HG02623 (cell line): ENCODE measurements at regions not wholly inside any gene's neighbourhood (a gene's known extent, or its start where the extent isn't known, plus 50 kb on each side); places are given as distances from the start of the nearest gene placed in this dataset.
"Not testable (repeated sequence)": the region's sequence is repeated elsewhere in the genome, so short reads cannot be mapped to it uniquely, and the experiment has no call there.

Source experiments
- ATAC-seq: cut with Tn5 transposase; IDR thresholded peaks from one replicate; pipeline ENCODE4 v1.9.1; 2021; ENCODE audit warnings: moderate library complexity; ENCODE audit not compliant: unreplicated experiment

DNA sequence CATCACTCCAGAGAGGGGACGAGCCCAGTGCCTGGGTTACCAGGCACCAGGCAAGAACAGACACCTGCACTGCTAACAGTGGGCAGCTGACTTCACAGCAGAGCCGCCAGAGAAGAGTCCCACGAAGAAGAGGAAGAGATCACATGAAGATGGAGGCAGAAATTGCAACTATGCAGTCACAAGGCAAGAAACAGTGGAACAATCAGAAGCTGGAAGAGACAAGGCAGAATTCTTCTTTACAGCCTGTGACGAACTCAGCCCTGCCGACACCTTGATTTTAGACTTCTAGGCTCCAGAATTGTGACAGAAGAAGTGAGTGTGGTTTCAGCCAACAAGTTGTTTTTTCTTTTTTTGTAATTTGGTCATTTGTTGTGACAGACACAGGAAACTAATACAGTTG is 59.2 kb downstream of the IL12A start:
- no peak for ATAC-seq

DNA sequence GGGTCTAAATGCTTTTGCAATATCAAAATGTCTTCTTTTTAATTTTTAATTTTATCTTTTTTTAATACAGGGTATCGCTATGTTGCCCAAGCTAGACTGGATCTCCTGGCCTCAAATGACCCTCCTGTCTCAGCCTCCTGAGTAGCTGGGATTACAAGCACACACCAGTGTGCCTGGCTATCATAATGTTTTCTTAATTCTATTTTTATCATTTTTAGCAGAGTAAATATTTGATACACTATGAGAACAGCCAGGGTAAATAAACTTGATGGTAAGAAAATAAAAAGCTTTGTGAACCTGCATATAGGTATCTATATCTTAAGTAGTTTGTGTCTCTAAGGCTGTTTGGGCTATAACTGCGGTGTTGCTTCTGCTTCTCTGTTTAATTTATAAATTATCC is 60.4 kb downstream of the IL12A start:
- ATAC-seq, result no peak

DNA sequence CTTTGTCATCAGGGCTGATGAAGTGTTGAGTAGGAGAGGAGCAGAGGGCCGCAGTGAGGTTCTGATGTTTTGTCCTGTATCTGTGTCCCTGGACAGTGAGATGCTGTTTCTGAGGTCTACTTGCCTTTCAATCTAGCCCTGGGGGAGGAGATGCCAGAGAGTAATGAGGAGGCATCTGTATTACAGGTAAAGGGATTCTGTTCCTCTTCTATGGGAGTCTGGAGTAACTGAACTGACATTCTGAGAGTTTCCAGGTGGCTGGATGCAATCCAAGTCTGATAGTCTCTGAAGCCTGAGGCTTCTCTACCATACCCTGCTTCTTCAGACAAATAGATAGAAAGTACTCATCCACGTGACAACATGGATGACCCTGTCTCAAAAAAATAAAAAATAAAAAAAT is 60.9 kb downstream of the IL12A start:
- no peak for ATAC-seq

DNA sequence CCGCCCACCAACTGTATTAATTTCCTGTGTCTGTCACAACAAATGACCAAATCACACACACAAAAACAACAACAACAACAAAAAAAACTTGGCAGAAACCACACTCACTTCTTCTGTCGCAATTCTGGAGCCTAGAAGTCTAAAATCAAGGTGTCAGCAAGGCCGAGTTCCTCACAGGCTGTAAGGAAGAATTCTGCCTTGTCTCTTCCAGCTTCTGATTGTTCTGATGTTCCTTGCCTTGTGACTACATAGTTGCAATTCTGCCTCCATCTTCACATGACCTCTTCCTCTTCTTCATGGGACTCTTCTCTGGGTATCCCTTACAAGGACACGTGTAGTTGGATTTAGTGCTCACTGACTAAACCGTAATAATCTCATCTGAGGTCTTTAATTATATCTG is 61.4 kb downstream of the IL12A start:
- ATAC-seq, result no peak

DNA sequence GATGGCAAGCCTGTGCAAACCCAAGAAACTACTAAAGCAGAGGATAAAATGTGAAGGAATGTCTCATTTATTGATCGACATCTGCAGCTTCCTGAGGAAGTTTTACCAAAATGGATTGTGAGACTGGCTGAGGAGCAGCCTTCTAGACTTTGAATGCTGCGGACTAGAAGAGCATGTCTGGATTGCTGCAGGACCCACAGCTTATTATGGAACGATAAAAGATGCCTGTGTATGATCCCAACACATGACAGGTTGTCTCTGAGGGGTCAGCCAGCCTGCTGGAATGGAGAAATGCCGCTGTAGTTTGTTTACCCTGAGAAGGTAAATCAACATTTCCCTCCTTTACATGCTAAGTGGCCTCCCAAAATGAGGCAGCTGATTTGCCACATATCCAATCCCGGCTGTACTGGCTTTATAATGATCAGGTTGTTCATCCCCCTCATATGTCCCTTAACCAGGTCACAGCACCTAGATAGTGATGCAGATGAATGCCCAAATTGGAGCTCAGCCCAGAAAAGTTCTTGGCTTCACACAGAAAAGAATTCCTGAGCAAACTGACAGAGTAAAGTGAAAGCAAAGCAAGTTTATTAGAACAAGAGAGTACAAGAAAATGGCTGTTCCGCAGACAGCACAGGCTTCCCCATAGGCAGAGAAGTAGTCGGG is 63.9 kb downstream of the IL12A start:
- ATAC-seq, result no peak

DNA sequence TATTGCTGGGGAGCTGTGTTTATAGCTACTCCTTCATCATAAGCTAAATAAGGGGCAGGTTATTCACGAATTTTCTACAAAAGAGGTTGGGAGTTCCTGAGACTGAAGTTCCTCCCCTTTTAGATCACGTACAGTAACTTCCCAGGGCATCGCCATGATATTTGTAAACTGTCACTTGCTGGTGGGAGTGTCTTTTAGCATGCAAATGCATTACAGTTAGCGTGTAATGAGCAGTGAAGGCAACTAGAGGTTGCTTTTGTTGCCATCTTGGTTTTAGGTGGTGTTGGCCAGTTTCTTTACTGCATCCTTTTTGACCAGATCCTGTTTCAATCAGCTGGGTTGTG is 64.4 kb downstream of the IL12A start:
- ATAC-seq, result no peak

DNA sequence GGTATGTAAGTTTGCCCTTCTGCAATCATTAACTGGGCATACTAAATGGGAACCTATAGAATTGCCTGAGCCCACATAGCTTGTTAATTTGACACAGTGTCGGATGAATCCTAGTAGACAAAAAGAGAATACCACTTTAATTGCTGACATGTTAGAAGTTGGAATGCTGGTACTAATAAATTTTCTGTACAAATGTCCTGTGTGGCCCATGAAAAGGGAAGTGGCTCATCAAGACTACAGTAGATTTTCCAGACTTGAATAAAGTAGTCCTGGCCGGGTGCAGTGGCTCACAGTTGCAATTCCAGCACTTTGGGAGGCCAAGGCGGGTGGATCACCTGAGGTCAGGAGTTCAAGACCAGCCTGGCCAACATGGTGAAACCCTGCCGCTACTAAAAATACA is 66.2 kb downstream of the IL12A start:
- not testable (repeated sequence) for ATAC-seq

DNA sequence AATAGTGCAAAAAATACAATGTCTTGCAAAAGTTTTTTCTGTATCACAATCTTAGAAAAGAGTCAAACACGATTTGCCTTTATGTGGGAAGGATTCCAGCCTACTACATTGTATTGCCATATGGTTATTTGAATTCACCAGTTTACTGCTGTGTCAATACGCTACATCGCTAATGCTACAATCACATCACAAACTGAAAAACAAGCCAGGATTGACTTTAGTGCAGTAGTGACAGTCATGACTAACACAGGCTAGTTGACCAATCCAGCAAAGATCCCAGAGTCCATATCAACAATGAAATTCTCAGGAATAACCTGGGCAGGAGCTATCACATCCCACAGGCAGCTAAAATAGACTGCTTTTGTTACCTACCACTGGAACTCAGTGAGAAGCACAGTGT is 67.0 kb downstream of the IL12A start:
- no peak for ATAC-seq

DNA sequence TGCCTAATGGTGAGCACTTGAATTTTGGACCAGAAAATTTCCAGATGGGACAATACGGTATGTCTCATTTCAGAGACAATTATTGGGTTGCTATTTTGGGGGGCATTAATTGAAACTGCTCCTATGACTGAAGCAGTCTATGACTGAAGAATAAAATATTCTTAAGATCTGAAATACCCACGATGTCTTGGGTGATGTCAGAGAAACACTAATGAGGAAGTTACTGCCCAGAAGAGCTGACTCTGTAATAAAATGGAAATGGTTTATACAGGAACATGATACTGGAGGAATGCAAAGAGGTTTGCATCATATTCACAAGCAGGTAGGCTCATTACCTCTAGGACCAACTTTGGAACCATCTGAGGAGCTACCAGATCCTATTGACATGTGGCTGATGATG is 68.7 kb downstream of the IL12A start:
- no peak for ATAC-seq

DNA sequence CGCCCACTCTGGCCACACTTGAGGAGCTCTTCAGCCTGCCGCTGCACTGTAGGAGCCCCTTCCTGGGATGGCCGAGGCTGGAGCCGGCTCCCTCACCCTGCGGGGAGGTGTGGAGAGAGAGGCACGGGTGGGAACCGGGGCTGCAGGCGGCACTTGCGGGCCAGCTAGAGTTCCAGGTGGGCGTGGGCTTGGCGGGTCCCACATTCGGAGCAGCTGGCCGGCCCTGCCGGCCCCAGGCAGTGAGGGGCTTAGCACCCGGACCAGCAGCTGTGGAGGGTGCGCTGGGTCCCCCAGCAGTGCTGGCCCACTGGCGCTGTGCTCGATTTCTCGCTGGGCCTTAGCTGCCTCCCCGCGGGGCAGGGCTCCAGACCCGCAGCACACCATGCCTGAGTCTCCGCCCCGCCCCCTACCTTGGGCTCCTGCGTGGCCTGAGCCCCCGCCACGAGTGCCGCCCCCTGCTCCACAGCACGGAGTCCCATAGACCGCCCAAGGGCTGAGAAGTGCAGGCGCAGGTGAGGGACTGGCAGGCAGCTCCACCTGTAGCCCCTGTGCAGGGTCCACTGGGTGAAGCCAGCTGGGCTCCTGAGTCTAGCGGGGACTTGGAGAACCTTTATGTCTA is 71.9 kb downstream of the IL12A start:
- no peak for ATAC-seq

DNA sequence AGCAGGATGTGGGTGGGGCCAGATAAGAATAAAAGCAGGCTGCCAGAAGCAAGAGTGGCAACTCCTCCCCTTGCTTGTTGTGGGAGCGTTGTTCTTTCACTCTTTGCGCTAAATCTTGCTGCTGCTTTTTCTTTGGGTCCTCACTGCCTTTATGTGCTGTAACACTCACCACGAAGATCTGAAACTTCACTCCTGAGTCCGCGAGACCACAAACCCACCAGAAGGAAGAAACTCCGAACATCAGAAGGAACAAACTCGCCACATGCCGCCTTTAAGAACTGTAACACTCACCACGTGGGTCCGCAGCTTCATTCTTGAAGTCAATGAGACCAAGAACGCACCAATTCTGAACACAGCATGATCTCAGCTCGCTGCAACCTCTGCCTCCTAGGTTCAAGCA is 72.9 kb downstream of the IL12A start:
- no peak for ATAC-seq

DNA sequence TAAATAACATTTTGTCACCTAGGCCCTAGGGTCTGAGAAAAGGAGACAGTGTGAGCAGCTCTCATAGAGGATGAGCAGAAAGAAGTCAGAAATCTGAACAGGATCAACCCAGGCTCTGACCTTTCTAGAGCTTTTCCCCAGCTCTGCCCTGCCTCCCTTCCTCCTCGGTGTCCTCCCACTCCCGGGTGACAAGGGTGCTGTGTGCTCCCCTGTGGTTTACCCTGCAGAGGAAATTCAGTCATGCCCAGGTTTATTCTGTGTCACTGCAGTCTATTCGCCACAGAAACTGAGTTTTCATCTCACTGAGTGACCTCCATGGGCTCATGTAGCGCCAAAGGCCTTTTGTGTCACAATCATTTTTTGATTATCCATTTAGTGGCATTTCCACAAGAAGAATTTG is 76.6 kb downstream of the IL12A start:
- ATAC-seq, result no peak

DNA sequence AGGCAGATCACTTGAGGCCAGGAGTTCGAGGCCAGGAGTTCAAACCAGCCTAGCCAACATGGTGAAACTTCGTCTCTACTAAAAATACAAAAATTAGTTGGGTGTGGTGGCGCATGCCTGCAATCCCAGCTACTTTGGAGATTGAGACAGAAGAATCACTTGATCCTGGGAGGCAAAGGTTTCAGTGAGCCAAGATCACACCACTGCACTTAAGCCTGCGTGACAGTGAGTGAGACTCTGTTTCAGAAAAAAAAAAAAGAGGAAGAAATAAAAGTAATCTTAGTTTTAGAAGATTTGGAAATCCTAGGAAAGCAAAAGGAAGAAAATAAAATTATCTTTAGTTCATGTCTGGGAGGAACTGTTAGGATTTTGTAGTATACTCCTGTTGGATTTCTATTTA is 77.2 kb downstream of the IL12A start:
- no peak for ATAC-seq

DNA sequence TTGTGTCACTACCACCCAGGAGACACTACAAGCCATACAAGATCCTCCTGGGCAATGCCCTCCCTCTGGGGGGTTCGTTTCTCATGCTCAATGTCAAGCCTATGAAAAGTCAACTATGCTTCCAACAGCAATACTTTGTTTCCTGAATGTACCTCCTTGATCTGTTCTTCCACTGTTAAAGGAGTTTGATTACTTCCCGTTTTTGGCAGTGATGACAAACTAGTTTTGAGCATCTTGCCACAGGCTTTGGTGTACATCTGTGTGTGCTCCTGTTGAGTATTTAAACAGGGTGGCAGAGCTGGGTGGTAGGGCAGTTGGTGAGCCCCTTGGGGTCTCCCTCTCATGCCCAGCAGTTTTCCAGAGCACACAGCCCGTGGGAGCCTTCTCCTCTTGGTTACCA is 81.4 kb downstream of the IL12A start:
- ATAC-seq, result no peak

DNA sequence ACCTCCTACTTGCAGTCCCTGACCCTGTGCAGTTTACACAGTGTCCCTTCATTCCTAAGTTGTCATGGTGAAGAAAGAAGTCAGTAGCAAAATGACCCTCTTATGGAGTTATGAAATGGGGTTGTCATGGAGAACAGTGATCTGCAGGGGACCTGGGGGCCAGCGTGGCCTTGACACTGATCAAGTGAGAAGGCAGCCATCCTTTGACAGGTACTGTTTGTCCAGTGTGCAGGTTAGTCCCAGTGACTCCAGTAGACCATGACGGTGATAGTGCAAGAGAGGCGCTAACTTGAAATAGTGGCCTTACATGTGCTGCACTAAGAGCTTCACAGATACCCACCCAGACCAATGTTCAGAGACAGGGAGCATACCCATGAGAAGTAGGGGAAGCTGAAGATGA is 87.9 kb downstream of the IL12A start:
- no peak for ATAC-seq

DNA sequence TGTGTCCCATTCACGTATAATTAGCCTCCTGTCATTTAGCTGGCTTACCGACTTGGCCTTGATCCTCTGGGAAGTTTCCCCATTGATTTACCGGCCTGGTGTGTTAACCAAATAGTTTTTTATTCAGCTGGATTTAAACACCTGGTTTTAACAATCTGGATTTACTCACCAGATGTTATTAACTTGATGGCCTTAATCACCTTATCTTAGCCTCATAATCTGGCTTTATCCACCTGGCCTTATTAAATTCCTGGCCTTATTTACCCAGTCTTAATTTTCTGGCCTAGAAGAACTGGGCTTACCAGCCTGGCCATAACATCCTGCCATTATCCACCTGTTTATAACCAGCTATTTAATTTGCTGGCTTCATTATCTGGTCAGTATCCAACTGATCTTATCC is 89.9 kb downstream of the IL12A start:
- no peak for ATAC-seq

DNA sequence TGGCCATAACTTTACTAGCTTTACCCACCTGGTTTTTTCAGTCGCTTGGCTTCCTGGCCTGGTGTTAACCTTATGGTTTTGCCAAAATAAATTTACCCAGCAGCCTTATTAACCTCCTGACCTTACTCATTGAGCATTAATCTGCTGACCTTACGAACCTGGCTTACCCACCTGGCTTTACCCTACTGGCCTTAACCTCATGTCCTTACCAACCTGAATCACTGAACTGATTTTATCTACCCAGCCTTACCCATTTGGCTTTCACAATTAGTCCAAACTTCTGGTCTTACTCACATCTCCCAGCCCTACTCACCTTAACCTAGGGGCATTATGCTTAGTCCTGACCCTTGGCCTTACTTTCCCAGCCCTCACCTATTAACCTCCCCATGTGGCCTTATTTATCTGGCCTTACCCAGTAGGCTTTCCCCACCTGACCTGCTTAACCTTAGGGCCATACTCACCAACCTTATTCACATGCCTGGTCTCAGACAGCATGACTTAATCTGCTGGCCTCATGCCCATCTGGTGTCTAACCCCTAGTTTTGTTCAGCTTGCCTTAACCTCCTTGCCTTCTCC is 93.4 kb downstream of the IL12A start:
- no peak for ATAC-seq

DNA sequence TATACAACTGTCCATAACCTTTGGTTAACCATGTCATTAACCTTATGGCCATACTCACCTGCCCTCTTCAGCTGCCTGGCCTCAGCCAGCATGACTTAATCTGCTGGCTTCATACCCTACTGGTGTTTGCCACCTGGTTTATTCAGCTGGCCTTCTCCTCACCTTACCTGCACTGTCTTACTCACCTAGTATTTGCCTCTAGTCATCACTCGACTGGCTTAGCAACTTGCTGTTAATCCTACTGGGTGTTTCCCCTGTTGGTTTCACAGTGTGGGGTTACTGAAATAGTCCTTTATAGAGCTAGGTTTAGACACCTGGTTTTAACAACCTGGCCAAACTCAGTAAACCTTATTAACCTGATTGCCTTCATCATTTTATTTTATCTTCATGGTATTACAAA is 96.4 kb downstream of the IL12A start:
- no peak for ATAC-seq

DNA sequence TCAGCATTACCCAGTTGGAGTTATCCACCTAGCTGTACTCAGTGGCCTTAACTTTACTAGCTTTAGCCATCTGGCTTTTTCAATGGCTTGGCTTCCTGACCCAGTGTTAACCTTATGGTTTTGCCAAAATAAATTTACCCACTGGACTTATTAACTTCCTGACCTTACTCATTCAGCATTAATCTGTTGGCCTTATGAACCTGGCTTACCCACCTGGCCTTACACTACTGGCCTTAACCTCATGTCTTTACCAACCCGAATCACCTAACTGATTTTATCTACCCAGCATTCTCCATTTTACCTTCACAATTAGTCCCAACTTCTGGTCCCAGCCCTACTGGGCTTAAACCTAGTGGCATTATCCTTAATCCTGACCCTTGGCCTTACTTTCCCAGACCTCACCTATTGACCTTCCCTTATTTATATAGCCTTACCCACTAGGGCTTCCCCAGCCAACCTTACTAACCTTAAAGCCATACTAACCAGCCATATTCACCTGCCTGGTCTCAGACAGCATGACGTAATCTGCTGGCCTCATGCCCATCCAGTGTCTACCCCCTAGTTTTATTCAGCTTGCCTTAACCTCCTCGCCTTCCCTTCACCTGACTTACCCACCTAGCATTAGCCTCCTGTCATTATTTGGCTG is 100.0 kb downstream of the IL12A start:
- ATAC-seq, result no peak

DNA sequence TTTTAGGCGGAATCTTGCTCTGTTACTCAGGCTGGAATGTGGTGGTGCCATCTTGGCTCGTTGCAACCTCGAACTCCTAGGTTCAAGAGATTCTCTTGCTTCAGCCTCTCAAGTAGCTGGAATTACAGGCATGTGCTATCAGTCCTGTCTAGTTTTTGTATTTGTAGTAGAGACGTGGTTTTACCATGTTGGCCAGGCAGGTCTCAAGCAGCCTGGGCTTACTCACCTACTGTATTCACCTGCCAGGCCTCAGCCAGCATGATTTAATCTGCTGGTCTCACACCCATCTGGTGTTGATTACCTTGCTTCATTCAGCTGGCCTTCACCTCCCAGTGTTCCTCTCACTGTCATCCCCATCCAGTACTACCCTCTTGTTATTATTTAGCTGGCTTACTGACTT is 102.0 kb downstream of the IL12A start:
- no peak for ATAC-seq

DNA sequence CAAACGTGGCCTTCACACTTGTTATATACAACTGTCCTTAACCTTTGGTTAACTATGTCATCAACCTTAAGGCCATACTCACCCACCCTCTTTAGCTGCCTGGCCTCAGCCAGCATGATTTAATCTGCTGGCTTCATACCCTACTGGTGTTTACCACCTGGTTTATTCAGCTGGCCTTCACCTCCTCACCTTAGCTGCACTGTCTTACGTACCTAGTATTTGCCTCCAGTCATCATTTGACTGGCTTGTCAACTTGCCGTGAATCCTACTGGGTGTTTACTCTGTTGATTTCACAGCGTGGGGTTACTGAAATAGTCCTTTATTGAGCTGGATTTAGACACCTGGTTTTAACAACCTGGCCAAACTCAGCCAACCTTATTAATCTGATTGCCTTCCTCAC is 102.8 kb downstream of the IL12A start:
- ATAC-seq, result no peak

DNA sequence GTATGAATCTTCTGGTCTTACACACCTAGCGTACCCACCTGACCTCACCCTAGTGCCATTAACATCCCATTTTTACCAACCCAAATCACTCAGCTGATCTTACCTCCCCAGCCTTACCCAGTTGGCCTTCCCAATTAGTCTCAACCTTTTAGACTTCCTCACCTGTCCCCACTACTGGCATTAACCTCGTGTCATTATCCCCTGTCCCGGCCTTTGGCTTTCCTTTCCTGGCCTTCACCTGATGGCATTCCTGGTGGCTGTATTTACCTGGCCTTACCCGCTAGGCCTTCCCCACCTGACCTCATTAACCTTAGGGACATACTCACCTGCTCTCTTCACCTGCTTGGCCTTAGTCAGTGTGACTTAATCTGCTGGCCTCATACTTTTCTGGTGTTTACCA is 104.1 kb downstream of the IL12A start:
- no peak for ATAC-seq
